Spleen (tissue), 11 donors: ENCODE measurements at regions not wholly inside any gene's neighbourhood (a gene's known extent, or its start where the extent isn't known, plus 50 kb on each side); places are given as distances from the start of the nearest gene placed in this dataset.

ENCODE experiments used
- DNase-seq: peaks from one replicate; pipeline ENCODE4 v3.0.0-alpha.2; 2020
- H3K27ac ChIP-seq, 8 donors: fragments of 200-600 bp; sonication (generic) in 7 of 8; 1 replicate in 4 of 8; 2 replicates in 4 of 8; pipeline versions ENCODE4 v1.5.0 to v1.8.0; 2016 to 2021; ENCODE audit warnings: inconsistent platforms in 4 of 8, mild to moderate bottlenecking in 4 of 8, moderate library complexity in 1 of 8
- H3K27me3 ChIP-seq, 7 donors: fragments of 200-600 bp; sonication (generic) in 6 of 7; replicated peaks in 1 of 7; 1 replicate in 4 of 7; 2 replicates in 3 of 7; pipeline versions ENCODE4 v1.5.0 to v1.8.0; 2016 to 2021; ENCODE audit warnings: inconsistent platforms in 3 of 7, mild to moderate bottlenecking in 1 of 7
- H3K36me3 ChIP-seq, 6 donors: fragments of 200-600 bp; sonication (generic) in 5 of 6; 1 replicate in 4 of 6; 2 replicates in 2 of 6; pipeline versions ENCODE4 v1.5.0 to v1.8.0; 2016 to 2021; ENCODE audit warnings: inconsistent platforms in 2 of 6
- H3K4me1 ChIP-seq, 6 donors: fragments of 200-600 bp; sonication (generic) in 5 of 6; 1 replicate in 3 of 6; 2 replicates in 3 of 6; pipeline versions ENCODE4 v1.5.0 to v1.8.0; 2016 to 2021; ENCODE audit warnings: inconsistent platforms in 3 of 6
- H3K4me3 ChIP-seq, 8 donors: fragments of 200-600 bp; sonication (generic) in 7 of 8; 1 replicate in 4 of 8; 2 replicates in 4 of 8; pipeline versions ENCODE4 v1.5.0 to v1.8.0; 2016 to 2021; ENCODE audit warnings: inconsistent platforms in 4 of 8, mild to moderate bottlenecking in 4 of 8, moderate library complexity in 2 of 8
- H3K9me3 ChIP-seq, 8 donors: fragments of 200-600 bp; sonication (generic) in 7 of 8; 1 replicate in 4 of 8; 2 replicates in 4 of 8; pipeline versions ENCODE4 v1.5.0 to v1.8.0; 2016 to 2021; ENCODE audit warnings: inconsistent platforms in 4 of 8
- POLR2A ChIP-seq, 3 donors: fragments of 450-650 bp; IDR thresholded peaks; one replicate each; pipeline ENCODE4 v1.5.1; 2017; ENCODE audit warnings: antibody characterized with exemption in 3 of 3, mild to moderate bottlenecking in 1 of 3
- POLR2AphosphoS5 ChIP-seq, 3 donors: sonication (generic); formaldehyde crosslinking; IDR thresholded peaks; one replicate each; pipeline ENCODE4 v1.5.1; 2017; ENCODE audit warnings: antibody characterized with exemption in 3 of 3
- WGBS, 5 donors: extraction: QIAGEN DNeasy Blood & Tissue Kit in 3 of 5; methylation state at CpG; one replicate each; pipeline versions ENCODE4 v1.1.5 to v1.1.7; 2013 to 2018; 5-methylcytosine and 5-hydroxymethylcytosine counted together
- intact Hi-C: fragments of 100-400 bp; cut with DNase I; formaldehyde crosslinking; loops from one replicate; pipeline ENCODE4 v1.15.0; 2023; ENCODE audit warnings: low total_unique reads
- TF ChIP-seq, protein P1 (sequence below), 11 experiments: fragments of 200-600 bp in 7 of 11; fragments of 450-650 bp in 4 of 11; sonication (generic) in 4 of 11; IDR thresholded peaks in 8 of 11; conservative IDR thresholded peaks in 3 of 11; 1 replicate in 7 of 11; 2 replicates in 4 of 11; pipeline versions ENCODE4 v1.4.0 to v1.8.0; 2016 to 2021; ENCODE audit warnings: antibody characterized with exemption in 11 of 11, inconsistent platforms in 4 of 11, mild to moderate bottlenecking in 1 of 11
- donor health status: healthy with polysubstance abuse.
- donor health status: DM: no; HTN: no; CAD: no; lungs with moderate emphysema.
- donor health status: DM: no; HTN: no; CAD: no.
- donor health status: Bipolar disorder and iron deficiency.
- donor health status: healthy.
- donor health status: DM: no; HTN: no; CAD: no.
- donor health status: DM: yes; HTN: yes; CAD: no.

DNA sequence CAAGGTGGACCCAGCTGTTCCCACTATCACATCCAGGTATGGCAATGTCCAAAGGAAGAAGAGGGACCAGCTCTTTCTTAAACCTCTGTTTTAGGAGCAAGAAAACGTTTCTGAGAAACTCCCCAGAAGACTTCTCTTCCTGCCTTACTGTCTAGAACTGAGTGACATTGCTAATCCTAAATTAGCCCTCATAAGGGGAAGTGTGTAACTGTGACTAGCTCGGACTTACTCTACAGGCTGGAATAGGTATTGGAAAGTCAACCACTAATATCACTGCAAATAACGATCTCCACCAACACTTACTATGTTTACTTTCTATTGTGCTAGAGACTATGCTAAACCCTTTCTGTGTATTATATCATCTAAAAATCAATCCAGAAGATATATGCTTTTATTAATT, 49.9 kb upstream of the RELN start:
- Histone ChIP-seq H3K9me3 (peaks cover 0 to 13% (median 9%) of the 10 kb centered on the region in 8 donors), H3K4me1 (no peaks in the 10 kb centered on the region), H3K4me3 (no peak overlapping the region), H3K27ac (no peak overlapping the region), H3K27me3 (no peaks in the 10 kb centered on the region), H3K36me3 (no peaks in the 10 kb centered on the region)
- 38 to 55% (median 45%) methylated on average over 3 of the region's 3 CpGs for WGBS, 5 donors
- TF ChIP-seq POLR2A (IDR thresholded peaks at IDR 0.05) (no peak), POLR2AphosphoS5 (IDR thresholded peaks at IDR 0.05) (no peak)
- TF ChIP-seq, protein P1, sequence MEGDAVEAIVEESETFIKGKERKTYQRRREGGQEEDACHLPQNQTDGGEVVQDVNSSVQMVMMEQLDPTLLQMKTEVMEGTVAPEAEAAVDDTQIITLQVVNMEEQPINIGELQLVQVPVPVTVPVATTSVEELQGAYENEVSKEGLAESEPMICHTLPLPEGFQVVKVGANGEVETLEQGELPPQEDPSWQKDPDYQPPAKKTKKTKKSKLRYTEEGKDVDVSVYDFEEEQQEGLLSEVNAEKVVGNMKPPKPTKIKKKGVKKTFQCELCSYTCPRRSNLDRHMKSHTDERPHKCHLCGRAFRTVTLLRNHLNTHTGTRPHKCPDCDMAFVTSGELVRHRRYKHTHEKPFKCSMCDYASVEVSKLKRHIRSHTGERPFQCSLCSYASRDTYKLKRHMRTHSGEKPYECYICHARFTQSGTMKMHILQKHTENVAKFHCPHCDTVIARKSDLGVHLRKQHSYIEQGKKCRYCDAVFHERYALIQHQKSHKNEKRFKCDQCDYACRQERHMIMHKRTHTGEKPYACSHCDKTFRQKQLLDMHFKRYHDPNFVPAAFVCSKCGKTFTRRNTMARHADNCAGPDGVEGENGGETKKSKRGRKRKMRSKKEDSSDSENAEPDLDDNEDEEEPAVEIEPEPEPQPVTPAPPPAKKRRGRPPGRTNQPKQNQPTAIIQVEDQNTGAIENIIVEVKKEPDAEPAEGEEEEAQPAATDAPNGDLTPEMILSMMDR (IDR thresholded peaks at IDR 0.05 in 8 of 11, conservative IDR thresholded peaks at IDR 0.05 in 3 of 11) = no peak
- DNase-seq = no peak
- intact Hi-C loops = no loop called here
